ENCODE measurements at regions not wholly inside any gene's neighbourhood (a gene's known extent, or its start where the extent isn't known, plus 50 kb on each side); places are given as distances from the start of the nearest gene placed in this dataset.

DNA sequence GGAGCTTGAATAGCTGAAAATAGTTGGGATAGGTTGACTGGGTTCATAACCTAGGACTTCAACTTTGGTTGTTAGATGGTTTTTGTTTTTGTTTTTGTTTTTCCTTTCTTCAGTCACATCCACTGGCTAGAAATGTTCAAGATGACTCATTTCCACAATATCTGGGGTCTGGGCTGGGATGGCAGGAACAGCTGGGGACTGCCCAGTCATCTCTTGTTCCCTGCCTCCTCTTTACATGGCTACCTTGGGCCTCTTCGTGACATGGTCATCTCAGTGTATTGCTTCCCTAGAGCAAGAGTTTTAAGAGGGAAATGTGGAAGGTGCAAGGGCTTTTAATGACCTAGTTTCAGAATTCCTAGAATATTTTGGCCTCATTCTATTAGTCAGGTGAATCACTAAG is 915.8 kb downstream of the XPNPEP1 start:
- no peak overlapping the region for H3K4me3 ChIP-seq (ENCODE audit: low read depth, low read length)
- CTCF ChIA-PET = no interaction called here
- TF ChIP-seq, protein P1, sequence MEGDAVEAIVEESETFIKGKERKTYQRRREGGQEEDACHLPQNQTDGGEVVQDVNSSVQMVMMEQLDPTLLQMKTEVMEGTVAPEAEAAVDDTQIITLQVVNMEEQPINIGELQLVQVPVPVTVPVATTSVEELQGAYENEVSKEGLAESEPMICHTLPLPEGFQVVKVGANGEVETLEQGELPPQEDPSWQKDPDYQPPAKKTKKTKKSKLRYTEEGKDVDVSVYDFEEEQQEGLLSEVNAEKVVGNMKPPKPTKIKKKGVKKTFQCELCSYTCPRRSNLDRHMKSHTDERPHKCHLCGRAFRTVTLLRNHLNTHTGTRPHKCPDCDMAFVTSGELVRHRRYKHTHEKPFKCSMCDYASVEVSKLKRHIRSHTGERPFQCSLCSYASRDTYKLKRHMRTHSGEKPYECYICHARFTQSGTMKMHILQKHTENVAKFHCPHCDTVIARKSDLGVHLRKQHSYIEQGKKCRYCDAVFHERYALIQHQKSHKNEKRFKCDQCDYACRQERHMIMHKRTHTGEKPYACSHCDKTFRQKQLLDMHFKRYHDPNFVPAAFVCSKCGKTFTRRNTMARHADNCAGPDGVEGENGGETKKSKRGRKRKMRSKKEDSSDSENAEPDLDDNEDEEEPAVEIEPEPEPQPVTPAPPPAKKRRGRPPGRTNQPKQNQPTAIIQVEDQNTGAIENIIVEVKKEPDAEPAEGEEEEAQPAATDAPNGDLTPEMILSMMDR (IDR thresholded peaks at IDR 0.05; ENCODE audit: insufficient read depth, low read length, missing control alignments) = no peak
- POLR2A ChIA-PET = no interaction called here
- DNase-seq (ENCODE audit: low read depth, low spot score) = no peak

DNA sequence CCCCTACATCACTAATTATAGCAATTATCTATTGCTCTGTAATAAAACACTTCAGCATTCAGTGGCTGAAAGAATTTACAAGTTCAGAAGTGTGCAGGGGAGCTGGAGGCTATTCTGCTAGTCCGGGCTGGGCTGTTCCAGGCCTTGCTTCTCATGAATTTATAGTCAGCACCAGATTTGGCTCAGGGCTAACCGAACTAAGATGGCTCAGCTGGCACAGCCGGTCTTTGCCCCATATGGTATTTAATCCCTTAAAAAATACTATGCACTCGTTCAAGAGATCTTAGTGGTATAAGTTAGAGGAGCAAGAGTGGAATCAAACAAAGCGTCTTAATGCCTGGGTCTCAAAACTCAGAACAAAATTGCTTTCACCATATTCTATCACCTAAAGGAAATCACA is 932.9 kb downstream of the XPNPEP1 start:
- CTCF ChIA-PET = no interaction called here
- H3K4me3 ChIP-seq (ENCODE audit: low read depth, low read length) = no peak overlapping the region
- POLR2A ChIA-PET = no interaction called here
- DNase-seq (ENCODE audit: low read depth, low spot score) = no peak
- TF ChIP-seq, protein P1 (IDR thresholded peaks at IDR 0.05; ENCODE audit: insufficient read depth, low read length, missing control alignments) = no peak

DNA sequence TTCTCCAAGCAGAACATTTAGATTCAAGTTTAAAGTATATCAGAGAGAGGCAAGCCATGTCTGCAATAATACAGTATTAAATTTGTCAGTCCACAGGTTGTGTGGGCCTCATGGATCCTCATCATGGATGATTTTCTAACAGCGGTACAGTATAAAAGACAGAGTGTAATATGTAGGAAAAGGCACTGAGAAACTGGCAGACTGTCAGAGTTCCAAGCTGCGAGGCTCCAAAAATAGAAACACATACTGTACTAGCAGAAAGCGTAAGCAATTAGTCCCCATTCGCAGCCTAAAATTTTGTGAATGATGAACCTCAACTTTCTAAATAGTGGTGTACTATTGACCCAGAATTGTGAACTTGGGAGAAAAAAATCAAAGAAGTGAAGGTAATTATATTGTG is 933.3 kb downstream of the XPNPEP1 start:
- no peak for DNase-seq (ENCODE audit: low read depth, low spot score)
- CTCF ChIA-PET = no interaction called here
- POLR2A ChIA-PET = no interaction called here
- TF ChIP-seq, protein P1 (IDR thresholded peaks at IDR 0.05; ENCODE audit: insufficient read depth, low read length, missing control alignments) = no peak
- no peak overlapping the region for H3K4me3 ChIP-seq (ENCODE audit: low read depth, low read length)

DNA sequence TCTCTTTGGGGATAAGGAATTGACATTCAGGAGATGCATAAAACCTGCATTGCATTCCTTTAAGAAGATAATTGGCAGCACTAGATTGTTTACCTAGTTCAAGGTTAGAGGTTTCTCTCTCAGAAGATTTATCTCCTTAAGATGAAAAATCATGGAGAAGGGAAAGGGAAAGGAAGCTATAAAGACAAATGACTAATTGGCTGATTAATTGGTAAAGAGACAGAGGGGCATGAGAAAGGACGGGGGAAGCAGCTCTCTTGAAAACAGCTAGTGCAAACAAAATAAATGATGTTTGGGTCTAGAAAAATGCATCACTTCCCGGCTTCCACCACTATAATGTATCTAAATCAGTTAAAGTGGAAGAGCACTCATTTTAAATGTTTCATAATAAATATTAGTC is 941.2 kb downstream of the XPNPEP1 start:
- TF ChIP-seq, protein P1 (IDR thresholded peaks at IDR 0.05; ENCODE audit: insufficient read depth, low read length, missing control alignments) = no peak
- no peak overlapping the region for H3K4me3 ChIP-seq (ENCODE audit: low read depth, low read length)
- ChIA-PET POLR2A (no interaction called here), CTCF (no interaction called here)
- DNase-seq (ENCODE audit: low read depth, low spot score) = no peak

DNA sequence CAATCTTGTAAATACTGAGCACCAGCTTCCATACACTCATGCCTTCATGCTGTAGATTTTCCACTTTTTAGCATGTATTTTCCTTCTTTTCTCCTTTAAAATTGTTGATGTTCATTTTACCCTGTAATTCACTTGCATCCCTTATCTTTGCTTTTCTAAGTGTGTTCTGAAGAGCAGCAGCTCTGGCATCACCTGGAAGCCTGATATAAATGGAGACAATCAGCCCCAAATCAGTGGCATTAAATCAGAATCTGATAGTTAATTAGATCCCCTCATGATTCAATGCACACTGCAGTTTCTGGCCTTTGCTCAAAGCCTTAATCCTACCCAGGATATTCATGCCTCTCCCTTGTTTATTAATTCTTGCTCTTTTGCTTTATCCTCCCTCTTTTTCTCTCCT is 942.4 kb downstream of the XPNPEP1 start:
- no peak for DNase-seq (ENCODE audit: low read depth, low spot score)
- TF ChIP-seq, protein P1 (IDR thresholded peaks at IDR 0.05; ENCODE audit: insufficient read depth, low read length, missing control alignments) = no peak
- CTCF ChIA-PET = no interaction called here
- no peak overlapping the region for H3K4me3 ChIP-seq (ENCODE audit: low read depth, low read length)
- POLR2A ChIA-PET = no interaction called here

DNA sequence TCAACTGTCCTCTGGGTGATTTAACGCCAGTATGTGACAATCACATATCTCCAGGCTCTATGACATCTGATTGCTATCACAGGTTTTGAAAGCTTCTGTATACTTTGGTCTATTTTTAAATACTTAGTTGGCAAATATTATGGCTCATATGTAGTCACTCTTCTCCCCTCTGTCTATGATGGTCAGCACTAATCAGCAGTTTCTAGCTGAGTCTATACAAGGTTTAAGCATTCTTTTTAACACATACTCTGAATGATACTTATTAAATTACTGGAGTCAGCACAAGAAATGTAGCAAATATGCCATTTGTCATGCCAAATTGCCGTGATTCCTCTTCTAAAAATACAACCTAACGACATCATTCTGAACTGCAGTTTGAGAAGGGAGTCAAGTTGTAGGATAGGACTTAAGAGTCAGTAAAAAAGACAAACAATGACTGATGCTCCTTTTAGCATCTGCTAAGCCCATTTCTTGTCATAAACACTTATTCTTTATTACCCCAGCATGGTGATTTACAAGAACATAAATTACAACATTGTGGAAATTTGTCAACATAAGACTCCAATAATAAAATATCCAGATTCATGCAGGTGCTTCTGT is 947.8 kb downstream of the XPNPEP1 start:
- DNase-seq (ENCODE audit: low read depth, low spot score) = no peak
- CTCF ChIA-PET = no interaction called here
- no peak overlapping the region for H3K4me3 ChIP-seq (ENCODE audit: low read depth, low read length)
- POLR2A ChIA-PET = no interaction called here
- TF ChIP-seq, protein P1 (IDR thresholded peaks at IDR 0.05; ENCODE audit: insufficient read depth, low read length, missing control alignments) = no peak

All from AG04449 (cell line).